SU-DHL-6 (cell line): ENCODE measurements at regions not wholly inside any gene's neighbourhood (a gene's known extent, or its start where the extent isn't known, plus 50 kb on each side); places are given as distances from the start of the nearest gene placed in this dataset.

ENCODE experiments used
- H2AFZ ChIP-seq: fragments of 200-600 bp; sonication (generic); 2 replicates; pipeline ENCODE4 v1.6.1; 2014; ENCODE audit warnings: low read depth, mild to moderate bottlenecking, moderate library complexity, mixed read lengths, antibody characterized with exemption, low read length; ENCODE audit not compliant: severe bottlenecking
- H3F3A ChIP-seq: fragments of 200-600 bp; shearing (Covaris generic); 2 replicates; pipeline ENCODE4 v1.6.0; 2016; ENCODE audit warnings: antibody characterized with exemption, mild to moderate bottlenecking; ENCODE audit not compliant: insufficient read depth
- H3K27ac ChIP-seq: fragments of 200-600 bp; sonication (generic); 2 replicates; pipeline ENCODE4 v1.5.1; 2016; ENCODE audit warnings: low read depth, mild to moderate bottlenecking, low read length, moderate library complexity, mixed read lengths
- H3K27me3 ChIP-seq: fragments of 200-600 bp; sonication (generic), shearing (Covaris generic); 2 replicates; pipeline ENCODE4 v1.6.0; 2014; ENCODE audit warnings: mild to moderate bottlenecking, low read length
- H3K36me3 ChIP-seq: fragments of 200-600 bp; sonication (generic); 2 replicates; pipeline ENCODE4 v1.6.1; 2014; ENCODE audit warnings: mild to moderate bottlenecking, low read length, mixed read lengths
- H3K4me2 ChIP-seq: fragments of 300-600, 200-600 bp; shearing (Covaris generic), sonication (generic); 2 replicates; pipeline ENCODE4 v1.6.0; 2014; ENCODE audit warnings: low read length, low read depth, mild to moderate bottlenecking; ENCODE audit not compliant: poor library complexity, severe bottlenecking
- H3K4me3 ChIP-seq: fragments of 200-600 bp; sonication (generic); 2 replicates; pipeline ENCODE4 v1.5.1; 2014; ENCODE audit warnings: antibody characterized with exemption, low read length, mild to moderate bottlenecking, mixed read lengths; ENCODE audit not compliant: insufficient read depth, poor library complexity, severe bottlenecking
- H3K79me2 ChIP-seq: fragments of 200-600 bp; sonication (generic); 2 replicates; pipeline ENCODE4 v1.6.1; 2014; ENCODE audit warnings: mild to moderate bottlenecking, low read length, moderate library complexity; ENCODE audit not compliant: insufficient read depth
- H3K9ac ChIP-seq: fragments of 200-600 bp; sonication (generic); 2 replicates; pipeline ENCODE4 v1.7.0; 2014; ENCODE audit warnings: mild to moderate bottlenecking, low read length
- H3K9me2 ChIP-seq: fragments of 200-600 bp; sonication (generic); replicated peaks from 2 replicates; pipeline ENCODE4 v1.6.1; 2014; ENCODE audit warnings: low read length; ENCODE audit not compliant: insufficient read depth
- H3K9me3 ChIP-seq: fragments of 200-600 bp; sonication (generic); 2 replicates; pipeline ENCODE4 v1.6.1; 2014; ENCODE audit warnings: low read length, mixed read lengths; ENCODE audit not compliant: insufficient read depth
- H4K20me1 ChIP-seq: fragments of 200-600 bp; sonication (generic); 2 replicates; pipeline ENCODE4 v1.6.1; 2014; ENCODE audit warnings: low read depth, mild to moderate bottlenecking, antibody characterized with exemption, low read length, moderate library complexity, mixed read lengths
- EZH2phosphoT487 ChIP-seq: fragments of 200-600 bp; sonication (generic), shearing (Covaris generic); conservative IDR thresholded peaks from 2 replicates; pipeline ENCODE4 v1.6.1; 2018; ENCODE audit warnings: mild to moderate bottlenecking, antibody characterized with exemption, low read length, moderate library complexity, mixed read lengths
- TF ChIP-seq, protein P1 (sequence below): fragments of 200-600 bp; sonication (generic); IDR thresholded peaks from one replicate; pipeline ENCODE4 v1.5.1; 2017; ENCODE audit warnings: antibody characterized with exemption, mild to moderate bottlenecking, low read length, moderate library complexity; ENCODE audit not compliant: insufficient read depth, poor library complexity, severe bottlenecking

DNA sequence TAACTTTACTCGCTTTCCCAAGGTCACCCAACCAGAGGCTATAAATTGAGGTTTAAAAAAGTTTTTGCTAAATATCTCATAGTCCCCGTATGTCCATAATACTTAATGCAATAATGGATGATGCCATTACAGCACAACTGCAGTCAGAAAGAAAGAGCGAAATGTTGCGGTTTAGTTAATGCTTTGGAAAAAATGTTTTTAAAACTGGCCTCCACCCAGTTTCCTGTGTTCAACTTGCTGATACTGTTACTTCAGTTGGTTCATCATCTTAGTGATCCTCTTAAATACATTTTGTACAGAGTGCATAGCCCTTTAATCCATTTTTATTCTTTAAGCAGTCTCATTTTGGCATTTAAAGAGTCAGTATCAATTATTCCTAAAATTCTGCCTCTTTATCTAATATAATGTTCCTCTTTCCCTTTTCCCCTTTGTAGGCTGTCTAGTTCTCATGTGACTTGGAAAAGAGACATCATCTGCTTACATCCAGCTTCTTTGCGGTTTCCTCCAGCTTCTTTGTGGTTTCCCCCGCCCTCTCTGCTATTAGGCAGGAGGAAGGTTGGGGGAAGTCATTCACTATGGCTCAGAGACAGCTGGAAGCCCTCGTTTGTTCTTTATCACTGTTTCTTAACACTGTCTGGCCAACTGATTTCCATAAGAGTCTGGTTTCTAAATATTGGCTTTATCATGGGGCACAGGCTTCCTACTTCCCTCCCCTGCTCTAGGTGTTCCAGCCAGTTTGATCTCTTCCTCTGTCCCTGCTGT lies 154.3 kb downstream of the GOLIM4 start:
- Histone ChIP-seq H3K4me3 (no peak overlapping the region), H3K79me2 (no peaks in the 10 kb centered on the region), H4K20me1 (no peaks in the 10 kb centered on the region), H3F3A (no peaks in the 10 kb centered on the region), H3K9me3 (no peaks in the 10 kb centered on the region), H3K9me2 (no peaks in the 10 kb centered on the region), H3K4me2 (no peak overlapping the region), H2AFZ (no peak overlapping the region), H3K27me3 (no peaks in the 10 kb centered on the region), H3K9ac (no peak overlapping the region), H3K36me3 (no peaks in the 10 kb centered on the region), H3K27ac (no peak overlapping the region)
- TF ChIP-seq EZH2phosphoT487: no peak
- TF ChIP-seq, protein P1, sequence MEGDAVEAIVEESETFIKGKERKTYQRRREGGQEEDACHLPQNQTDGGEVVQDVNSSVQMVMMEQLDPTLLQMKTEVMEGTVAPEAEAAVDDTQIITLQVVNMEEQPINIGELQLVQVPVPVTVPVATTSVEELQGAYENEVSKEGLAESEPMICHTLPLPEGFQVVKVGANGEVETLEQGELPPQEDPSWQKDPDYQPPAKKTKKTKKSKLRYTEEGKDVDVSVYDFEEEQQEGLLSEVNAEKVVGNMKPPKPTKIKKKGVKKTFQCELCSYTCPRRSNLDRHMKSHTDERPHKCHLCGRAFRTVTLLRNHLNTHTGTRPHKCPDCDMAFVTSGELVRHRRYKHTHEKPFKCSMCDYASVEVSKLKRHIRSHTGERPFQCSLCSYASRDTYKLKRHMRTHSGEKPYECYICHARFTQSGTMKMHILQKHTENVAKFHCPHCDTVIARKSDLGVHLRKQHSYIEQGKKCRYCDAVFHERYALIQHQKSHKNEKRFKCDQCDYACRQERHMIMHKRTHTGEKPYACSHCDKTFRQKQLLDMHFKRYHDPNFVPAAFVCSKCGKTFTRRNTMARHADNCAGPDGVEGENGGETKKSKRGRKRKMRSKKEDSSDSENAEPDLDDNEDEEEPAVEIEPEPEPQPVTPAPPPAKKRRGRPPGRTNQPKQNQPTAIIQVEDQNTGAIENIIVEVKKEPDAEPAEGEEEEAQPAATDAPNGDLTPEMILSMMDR: no peak

DNA sequence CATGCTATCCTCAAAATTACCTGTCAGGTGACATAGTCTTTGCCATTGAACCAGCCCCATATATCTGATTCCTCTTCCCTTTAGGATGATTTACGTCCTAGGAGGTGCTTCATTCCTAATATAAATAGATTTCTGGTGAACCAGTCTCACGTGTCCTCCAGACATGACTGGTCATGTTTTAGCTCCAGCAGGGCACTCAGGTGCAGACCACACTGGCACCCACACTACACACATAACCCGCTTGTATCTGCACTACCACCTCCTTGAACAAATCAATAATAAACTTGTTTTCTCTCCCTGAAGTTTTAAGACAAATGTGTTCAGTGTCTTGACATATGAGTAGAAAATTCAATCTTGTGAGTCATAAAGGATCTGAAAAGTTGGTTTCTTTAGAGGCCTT lies 155.5 kb downstream of the GOLIM4 start:
- H3F3A ChIP-seq: no peaks in the 10 kb centered on the region
- H3K9me3 ChIP-seq: no peaks in the 10 kb centered on the region
- H3K9ac ChIP-seq: no peak overlapping the region
- no peak overlapping the region for H3K4me2 ChIP-seq
- TF ChIP-seq EZH2phosphoT487: no peak
- TF ChIP-seq, protein P1: no peak
- no peak overlapping the region for H2AFZ ChIP-seq
- no peaks in the 10 kb centered on the region for H3K79me2 ChIP-seq
- H3K36me3 ChIP-seq: no peaks in the 10 kb centered on the region
- H3K9me2 ChIP-seq: no peaks in the 10 kb centered on the region
- H3K27me3 ChIP-seq: no peaks in the 10 kb centered on the region
- H3K4me3 ChIP-seq: no peak overlapping the region
- H4K20me1 ChIP-seq: no peaks in the 10 kb centered on the region
- no peak overlapping the region for H3K27ac ChIP-seq

DNA sequence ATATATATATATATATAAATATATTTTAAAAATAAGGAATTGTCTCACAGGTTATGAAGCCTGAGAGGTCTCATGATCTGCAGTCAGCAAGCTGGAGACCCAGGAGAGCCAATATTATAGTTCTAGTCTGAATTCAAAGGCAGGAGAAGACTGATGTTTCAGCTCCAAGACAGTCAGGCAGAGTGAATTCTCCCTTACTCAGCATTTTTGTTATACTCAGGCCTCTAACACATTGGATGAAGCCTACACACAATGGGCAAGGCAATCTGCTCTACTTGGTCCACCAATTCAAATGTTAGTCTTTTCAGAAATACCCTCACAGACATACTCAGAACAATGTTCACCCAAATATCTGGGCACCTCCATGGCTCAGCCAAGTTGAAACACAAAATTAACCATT lies 157.2 kb downstream of the GOLIM4 start:
- H2AFZ ChIP-seq: no peak overlapping the region
- no peak overlapping the region for H3K4me3 ChIP-seq
- H3K27ac ChIP-seq: no peak overlapping the region
- no peaks in the 10 kb centered on the region for H3K9me3 ChIP-seq
- H3K27me3 ChIP-seq: no peaks in the 10 kb centered on the region
- H3K9ac ChIP-seq: no peak overlapping the region
- H3K9me2 ChIP-seq: no peaks in the 10 kb centered on the region
- no peak for TF ChIP-seq EZH2phosphoT487
- TF ChIP-seq, protein P1: no peak
- no peaks in the 10 kb centered on the region for H3F3A ChIP-seq
- no peaks in the 10 kb centered on the region for H4K20me1 ChIP-seq
- no peaks in the 10 kb centered on the region for H3K79me2 ChIP-seq
- H3K36me3 ChIP-seq: no peaks in the 10 kb centered on the region
- H3K4me2 ChIP-seq: no peak overlapping the region
